Cardiac muscle cell (in vitro differentiated cells and primary cell): ENCODE measurements at regions not wholly inside any gene's neighbourhood (a gene's known extent, or its start where the extent isn't known, plus 50 kb on each side); places are given as distances from the start of the nearest gene placed in this dataset.

Experiments used
- DNase-seq, 2 donors: peaks; one replicate each; pipeline versions ENCODE4 v3.0.0 to v3.0.0-alpha.2; 2010 to 2017; ENCODE audit warnings: low read depth in 1 of 2, low spot score in 1 of 2
- H3K27ac ChIP-seq: fragments of 200-600 bp; sonication (generic); 2 replicates; pipeline ENCODE4 v1.5.1; 2016
- H3K27me3 ChIP-seq: fragments of 200-600 bp; sonication (generic); 2 replicates; pipeline ENCODE4 v1.6.0; 2016; ENCODE audit warnings: control low read depth
- H3K36me3 ChIP-seq: fragments of 200-600 bp; sonication (generic); 2 replicates; pipeline ENCODE4 v1.5.1; 2016; ENCODE audit warnings: control low read depth
- H3K4me1 ChIP-seq: fragments of 200-600 bp; sonication (generic); 2 replicates; pipeline ENCODE4 v1.8.1; 2017; ENCODE audit warnings: low read depth, mild to moderate bottlenecking, mixed run types
- H3K4me3 ChIP-seq: fragments of 200-600 bp; sonication (generic); 2 replicates; pipeline ENCODE4 v1.5.1; 2016; ENCODE audit warnings: mild to moderate bottlenecking
- H3K9me3 ChIP-seq: fragments of 200-600 bp; sonication (generic); 2 replicates; pipeline ENCODE4 v1.5.1; 2017; ENCODE audit warnings: low read depth, mild to moderate bottlenecking, control low read depth
- TF ChIP-seq, protein P1 (sequence below): IDR thresholded peaks from 2 replicates; pipeline ENCODE4 v1.5.1; 2012; ENCODE audit warnings: low read depth, mild to moderate bottlenecking, low read length

DNA sequence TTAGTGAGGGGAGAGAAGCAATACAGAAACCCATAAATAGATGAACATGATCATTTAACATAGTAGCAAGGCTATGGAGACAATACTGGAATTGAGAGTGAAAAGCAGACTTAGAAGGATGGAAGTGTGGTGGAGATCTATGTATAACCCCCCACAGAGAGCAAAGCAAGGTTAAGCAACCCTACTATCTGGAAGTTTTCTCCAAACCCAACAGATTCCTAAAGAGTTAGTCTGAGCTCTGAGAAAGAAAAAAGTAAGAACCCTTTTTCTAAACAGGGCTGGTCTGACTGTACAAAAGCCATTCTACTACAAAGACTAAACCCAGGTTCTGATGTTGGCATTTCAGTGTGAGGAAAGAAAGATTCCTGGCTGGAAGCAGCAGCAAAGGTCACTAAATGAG, 153.2 kb downstream of the WNT5A start:
- H3K4me3 ChIP-seq: no peak overlapping the region
- H3K36me3 ChIP-seq: no peaks in the 10 kb centered on the region
- no peak overlapping the region for H3K27ac ChIP-seq
- H3K27me3 ChIP-seq: no peaks in the 10 kb centered on the region
- peak in 1 of 2 donors; percentile 54 for DNase-seq
- TF ChIP-seq, protein P1, sequence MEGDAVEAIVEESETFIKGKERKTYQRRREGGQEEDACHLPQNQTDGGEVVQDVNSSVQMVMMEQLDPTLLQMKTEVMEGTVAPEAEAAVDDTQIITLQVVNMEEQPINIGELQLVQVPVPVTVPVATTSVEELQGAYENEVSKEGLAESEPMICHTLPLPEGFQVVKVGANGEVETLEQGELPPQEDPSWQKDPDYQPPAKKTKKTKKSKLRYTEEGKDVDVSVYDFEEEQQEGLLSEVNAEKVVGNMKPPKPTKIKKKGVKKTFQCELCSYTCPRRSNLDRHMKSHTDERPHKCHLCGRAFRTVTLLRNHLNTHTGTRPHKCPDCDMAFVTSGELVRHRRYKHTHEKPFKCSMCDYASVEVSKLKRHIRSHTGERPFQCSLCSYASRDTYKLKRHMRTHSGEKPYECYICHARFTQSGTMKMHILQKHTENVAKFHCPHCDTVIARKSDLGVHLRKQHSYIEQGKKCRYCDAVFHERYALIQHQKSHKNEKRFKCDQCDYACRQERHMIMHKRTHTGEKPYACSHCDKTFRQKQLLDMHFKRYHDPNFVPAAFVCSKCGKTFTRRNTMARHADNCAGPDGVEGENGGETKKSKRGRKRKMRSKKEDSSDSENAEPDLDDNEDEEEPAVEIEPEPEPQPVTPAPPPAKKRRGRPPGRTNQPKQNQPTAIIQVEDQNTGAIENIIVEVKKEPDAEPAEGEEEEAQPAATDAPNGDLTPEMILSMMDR: no peak
- no peaks in the 10 kb centered on the region for H3K4me1 ChIP-seq
- no peaks in the 10 kb centered on the region for H3K9me3 ChIP-seq

DNA sequence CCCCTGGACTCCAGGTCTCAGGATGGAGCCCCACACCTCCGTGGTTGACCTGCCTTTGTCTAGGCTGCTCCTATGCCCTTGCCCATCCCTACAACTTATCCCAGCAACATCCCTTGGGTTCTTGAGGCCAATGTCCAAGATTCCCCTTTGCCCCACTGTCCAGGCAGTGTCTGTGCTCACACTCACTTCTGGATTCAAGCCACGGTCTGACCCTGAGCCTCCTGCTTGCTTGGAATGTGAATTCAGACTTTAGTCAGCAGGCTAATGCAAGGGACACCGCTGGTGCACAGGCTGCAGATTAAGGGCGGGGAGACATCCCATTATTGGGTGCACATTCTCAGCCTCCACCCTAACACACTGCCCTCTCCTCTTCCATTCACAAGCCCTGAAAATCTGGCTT, 154.1 kb downstream of the WNT5A start:
- TF ChIP-seq, protein P1: no peak
- no peak overlapping the region for H3K4me3 ChIP-seq
- no peak overlapping the region for H3K27ac ChIP-seq
- H3K27me3 ChIP-seq: no peaks in the 10 kb centered on the region
- H3K9me3 ChIP-seq: no peaks in the 10 kb centered on the region
- DNase-seq: peak in 1 of 2 donors; percentile 20
- H3K4me1 ChIP-seq: no peaks in the 10 kb centered on the region
- H3K36me3 ChIP-seq: no peaks in the 10 kb centered on the region

DNA sequence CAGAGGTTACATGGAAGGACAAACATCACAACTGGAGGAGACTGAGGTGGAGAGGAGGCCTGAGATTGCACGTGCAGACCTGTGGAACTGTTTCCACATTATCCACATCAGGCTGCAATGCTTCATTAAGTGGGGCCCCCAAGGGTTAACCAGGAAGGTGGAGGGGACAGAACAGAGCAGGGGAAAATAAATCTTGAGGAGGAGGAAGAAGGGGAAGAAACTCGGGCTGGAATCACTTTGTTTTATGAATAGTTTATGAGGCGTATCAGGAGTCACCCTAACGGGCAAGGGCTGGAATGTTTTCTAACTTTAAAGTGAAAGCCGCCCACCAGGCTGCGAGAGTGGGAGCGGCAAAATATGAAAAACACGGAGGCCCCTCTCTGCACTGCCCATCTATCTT, 154.9 kb downstream of the WNT5A start:
- Histone ChIP-seq H3K27ac (no peak overlapping the region), H3K9me3 (no peaks in the 10 kb centered on the region), H3K27me3 (no peaks in the 10 kb centered on the region), H3K36me3 (no peaks in the 10 kb centered on the region), H3K4me1 (no peaks in the 10 kb centered on the region), H3K4me3 (no peak overlapping the region)
- TF ChIP-seq, protein P1: no peak
- DNase-seq: no peak

DNA sequence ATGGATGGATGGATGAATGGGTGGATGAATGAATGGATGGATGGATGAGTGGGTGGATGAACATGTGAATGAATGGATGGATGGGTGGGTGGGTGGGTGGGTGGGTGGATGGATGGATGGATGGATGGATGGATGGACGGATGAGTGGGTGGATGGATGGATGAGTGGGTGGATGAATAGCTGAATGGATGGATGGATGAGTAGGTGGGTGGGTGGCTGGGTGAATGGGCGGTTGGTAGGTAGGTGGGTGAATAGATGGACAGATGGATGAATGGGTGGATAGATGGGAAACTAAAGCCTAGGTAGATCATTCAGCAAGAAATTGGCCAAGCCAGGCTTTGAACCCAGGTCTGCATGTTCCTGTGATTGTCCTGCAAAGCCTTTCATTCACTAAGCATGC, 155.6 kb downstream of the WNT5A start:
- Histone ChIP-seq H3K27ac (no peak overlapping the region), H3K4me1 (no peaks in the 10 kb centered on the region), H3K9me3 (no peaks in the 10 kb centered on the region), H3K27me3 (no peaks in the 10 kb centered on the region), H3K4me3 (no peak overlapping the region), H3K36me3 (no peaks in the 10 kb centered on the region)
- DNase-seq: no peak
- TF ChIP-seq, protein P1: no peak

DNA sequence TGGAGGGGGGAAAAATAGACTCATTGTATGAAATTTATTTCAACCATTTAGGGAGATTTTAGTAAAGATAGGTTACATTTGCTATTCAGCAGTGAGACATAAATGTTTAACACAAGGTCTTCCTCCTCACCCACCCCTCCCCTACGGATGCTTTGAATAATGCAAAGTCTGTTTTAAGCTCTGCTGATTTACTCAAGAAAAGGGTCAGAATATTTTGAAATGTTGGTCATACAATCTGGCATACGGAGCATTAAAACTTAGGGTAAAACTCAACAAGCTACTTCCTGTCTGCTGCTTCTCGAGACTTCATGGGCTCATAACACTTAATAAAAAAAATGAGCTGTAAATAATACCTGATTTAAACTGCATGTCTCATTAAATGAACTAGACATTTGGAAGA, 156.3 kb downstream of the WNT5A start:
- no peak overlapping the region for H3K27ac ChIP-seq

More for the DNA sequence above, 156.3 kb downstream of the WNT5A start:
- Histone ChIP-seq H3K4me3 (no peak overlapping the region), H3K27me3 (no peaks in the 10 kb centered on the region), H3K36me3 (no peaks in the 10 kb centered on the region), H3K9me3 (no peaks in the 10 kb centered on the region), H3K4me1 (no peaks in the 10 kb centered on the region)
- TF ChIP-seq, protein P1: no peak
- DNase-seq: no peak
